Upper lobe of left lung (tissue), 6 donors: ENCODE measurements at regions not wholly inside any gene's neighbourhood (a gene's known extent, or its start where the extent isn't known, plus 50 kb on each side); places are given as distances from the start of the nearest gene placed in this dataset.

Source experiments
- ATAC-seq, 2 donors: fragments of 200-7000 bp; cut with Tn5 transposase; one replicate each; pipeline ENCODE4 v1.9.1; 2022; ENCODE audit warnings: mild to moderate bottlenecking in 2 of 2, moderate library complexity in 2 of 2; ENCODE audit not compliant: low FRiP score in 2 of 2
- DNase-seq, 2 donors: peaks; one replicate each; pipeline ENCODE4 v3.0.0-alpha.2; 2019 to 2020
- H3K27ac ChIP-seq, 4 donors: fragments of 200-600 bp; sonication (generic); one replicate each; pipeline ENCODE4 v1.5.1; 2016 to 2019
- H3K27me3 ChIP-seq, 4 donors: fragments of 200-600 bp; sonication (generic); one replicate each; pipeline ENCODE4 v1.5.1; 2017 to 2019
- H3K36me3 ChIP-seq, 4 donors: fragments of 200-600 bp; sonication (generic); one replicate each; pipeline ENCODE4 v1.5.1; 2016 to 2019
- H3K4me1 ChIP-seq, 4 donors: fragments of 200-600 bp; sonication (generic); one replicate each; pipeline ENCODE4 v1.5.1; 2018 to 2019
- H3K4me3 ChIP-seq, 4 donors: fragments of 200-600 bp; sonication (generic); one replicate each; pipeline ENCODE4 v1.5.1; 2017 to 2019; ENCODE audit warnings: mild to moderate bottlenecking in 2 of 4, moderate library complexity in 1 of 4
- H3K9me3 ChIP-seq, 4 donors: fragments of 200-600 bp; sonication (generic); one replicate each; pipeline ENCODE4 v1.5.1; 2018 to 2019
- CTCF ChIP-seq, 6 experiments: fragments of 450-650 bp in 4 of 6; fragments of 200-600 bp in 2 of 6; sonication (generic) in 2 of 6; IDR thresholded peaks; one replicate each; pipeline ENCODE4 v1.5.1; 2016 to 2019; ENCODE audit warnings: antibody characterized with exemption in 6 of 6
- EP300 ChIP-seq, 4 donors: sonication (generic); formaldehyde crosslinking; IDR thresholded peaks; one replicate each; pipeline ENCODE4 v1.5.1; 2017; ENCODE audit warnings: antibody characterized with exemption in 4 of 4, control low read depth in 2 of 4
- POLR2A ChIP-seq, 4 donors: fragments of 450-650 bp; IDR thresholded peaks; one replicate each; pipeline ENCODE4 v1.5.1; 2016 to 2017; ENCODE audit warnings: antibody characterized with exemption in 4 of 4, mild to moderate bottlenecking in 2 of 4
- POLR2AphosphoS5 ChIP-seq, 2 donors: sonication (generic); formaldehyde crosslinking; IDR thresholded peaks; one replicate each; pipeline ENCODE4 v1.5.1; 2017; ENCODE audit warnings: antibody characterized with exemption in 2 of 2
- WGBS, 2 donors: methylation state at CpG; one replicate each; pipeline ENCODE4 v1.1.5; 2017 to 2018; 5-methylcytosine and 5-hydroxymethylcytosine counted together
- donor health status: DM: no; HTN: no; CAD: no; lungs with moderate emphysema.
- donor health status: DM: no; HTN: yes; CAD: no; lungs with severe emphysema.

GRCh38 chr2:74735009-74735408, 81.0 kb downstream of the SEMA4F start:
- Histone ChIP-seq H3K4me1 (no peaks in the 10 kb centered on the region), H3K27ac (no peak overlapping the region), H3K27me3 (no peaks in the 10 kb centered on the region), H3K9me3 (no peaks in the 10 kb centered on the region), H3K36me3 (no peaks in the 10 kb centered on the region), H3K4me3 (no peak overlapping the region)
- ATAC-seq (no peak), DNase-seq (no peak)
- TF ChIP-seq EP300 (IDR thresholded peaks at IDR 0.05) (no peak), POLR2AphosphoS5 (IDR thresholded peaks at IDR 0.05) (no peak), CTCF (IDR thresholded peaks at IDR 0.05) (no peak), POLR2A (IDR thresholded peaks at IDR 0.05) (no peak)
- 64 to 70% methylated on average over 2 of the region's 2 CpGs for WGBS, 2 donors

GRCh38 chr2:74735564-74735963, 81.5 kb downstream of the SEMA4F start:
- no peak for TF ChIP-seq CTCF (IDR thresholded peaks at IDR 0.05)
- TF ChIP-seq EP300 (IDR thresholded peaks at IDR 0.05): no peak
- Histone ChIP-seq H3K36me3 (no peaks in the 10 kb centered on the region), H3K27me3 (no peaks in the 10 kb centered on the region), H3K9me3 (no peaks in the 10 kb centered on the region), H3K4me1 (peaks cover 0 to 4% (median 3%) of the 10 kb centered on the region in 4 donors), H3K4me3 (no peak overlapping the region), H3K27ac (no peak overlapping the region)
- 20 to 33% methylated on average over 3 of the region's 3 CpGs for WGBS, 2 donors
- ATAC-seq: no peak
- no peak for DNase-seq

GRCh38 chr2:74736589-74736988, 82.5 kb downstream of the SEMA4F start:
- ATAC-seq (no peak), DNase-seq (no peak)
- TF ChIP-seq EP300 (IDR thresholded peaks at IDR 0.05) (no peak), POLR2AphosphoS5 (IDR thresholded peaks at IDR 0.05) (no peak), POLR2A (IDR thresholded peaks at IDR 0.05) (no peak), CTCF (IDR thresholded peaks at IDR 0.05) (no peak)
- Histone ChIP-seq H3K27ac (no peak overlapping the region), H3K4me3 (no peak overlapping the region), H3K27me3 (no peaks in the 10 kb centered on the region), H3K9me3 (no peaks in the 10 kb centered on the region), H3K36me3 (no peaks in the 10 kb centered on the region), H3K4me1 (peaks cover 3 to 14% (median 11%) of the 10 kb centered on the region in 4 donors)
- WGBS, 2 donors: 86 to 91% methylated on average over 2 of the region's 2 CpGs

GRCh38 chr2:74738586-74738985, 84.5 kb downstream of the SEMA4F start:
- peaks cover 3 to 16% (median 11%) of the 10 kb centered on the region in 4 donors for H3K4me1 ChIP-seq
- WGBS, 2 donors: 60 to 62% methylated on average over 6 of the region's 6 CpGs
- no peaks in the 10 kb centered on the region for H3K9me3 ChIP-seq
- no peak overlapping the region for H3K4me3 ChIP-seq
- no peak for ATAC-seq
- no peaks in the 10 kb centered on the region for H3K36me3 ChIP-seq
- no peak for DNase-seq
- no peak for TF ChIP-seq CTCF (IDR thresholded peaks at IDR 0.05)
- TF ChIP-seq EP300 (IDR thresholded peaks at IDR 0.05): no peak
- no peak for TF ChIP-seq POLR2A (IDR thresholded peaks at IDR 0.05)
- TF ChIP-seq POLR2AphosphoS5 (IDR thresholded peaks at IDR 0.05): no peak
- no peak overlapping the region for H3K27ac ChIP-seq
- H3K27me3 ChIP-seq: no peaks in the 10 kb centered on the region

- DNase-seq (no peak), ATAC-seq (no peak)
- Histone ChIP-seq H3K9me3 (no peaks in the 10 kb centered on the region), H3K27ac (no peak overlapping the region), H3K27me3 (no peaks in the 10 kb centered on the region), H3K4me3 (no peak overlapping the region), H3K36me3 (no peaks in the 10 kb centered on the region), H3K4me1 (peaks cover 3 to 16% (median 11%) of the 10 kb centered on the region in 4 donors)
- TF ChIP-seq POLR2AphosphoS5 (IDR thresholded peaks at IDR 0.05) (no peak), EP300 (IDR thresholded peaks at IDR 0.05) (no peak), POLR2A (IDR thresholded peaks at IDR 0.05) (no peak), CTCF (IDR thresholded peaks at IDR 0.05) (no peak)
Observed at GRCh38 chr2:74739129-74739528, 85.1 kb downstream of the SEMA4F start.
